Activated CD4-positive, alpha-beta T cell treated with anti-CD3 and anti-CD28 coated beads, Interleukin-10, Interleukin-2, amounts not matched to agents 100 ng/mL and 50 ng/mL, durations not matched to agents 16 hours and 8 hours (primary cell): ENCODE measurements at regions not wholly inside any gene's neighbourhood (a gene's known extent, or its start where the extent isn't known, plus 50 kb on each side); places are given as distances from the start of the nearest gene placed in this dataset.

Source experiments
- DNase-seq: peaks from one replicate; pipeline ENCODE4 v3.0.0-alpha.2; 2020

- no peak for DNase-seq
These were observed 194.5 kb upstream of the JAG1 start for GRCh38 chr20:10868299-10868698.

GRCh38 chr20:10873026-10873425, 199.2 kb upstream of the JAG1 start:
- no peak for DNase-seq

GRCh38 chr20:10875653-10876052, 201.9 kb upstream of the JAG1 start:
- no peak for DNase-seq

GRCh38 chr20:10876558-10876957, 202.8 kb upstream of the JAG1 start:
- no peak for DNase-seq

GRCh38 chr20:10877342-10877741, 203.5 kb upstream of the JAG1 start:
- DNase-seq = no peak

- no peak for DNase-seq
These were observed 209.4 kb upstream of the JAG1 start for GRCh38 chr20:10883166-10883565.

GRCh38 chr20:10893321-10893720, 219.5 kb upstream of the JAG1 start:
- no peak for DNase-seq

GRCh38 chr20:10897336-10897735, 223.5 kb upstream of the JAG1 start:
- DNase-seq = no peak

- DNase-seq = no peak
These were observed 224.8 kb upstream of the JAG1 start for GRCh38 chr20:10898552-10898951.

GRCh38 chr20:10902174-10902573, 228.4 kb upstream of the JAG1 start:
- DNase-seq = no peak

- DNase-seq = no peak
These were observed 228.9 kb upstream of the JAG1 start for GRCh38 chr20:10902576-10903282.

GRCh38 chr20:10906834-10907233, 233.0 kb upstream of the JAG1 start:
- no peak for DNase-seq

- DNase-seq = no peak
These were observed 236.0 kb upstream of the JAG1 start for GRCh38 chr20:10909803-10910202.

GRCh38 chr20:10910535-10911178, 236.9 kb upstream of the JAG1 start:
- DNase-seq = no peak

- DNase-seq = no peak
These were observed 237.5 kb upstream of the JAG1 start for GRCh38 chr20:10911298-10911697.

GRCh38 chr20:10915815-10916214, 242.0 kb upstream of the JAG1 start:
- no peak for DNase-seq

- no peak for DNase-seq
These were observed 242.5 kb upstream of the JAG1 start for GRCh38 chr20:10916312-10916711.

- no peak for DNase-seq
These were observed 244.0 kb upstream of the JAG1 start for GRCh38 chr20:10917826-10918225.

- DNase-seq = no peak
These were observed 245.8 kb upstream of the JAG1 start for GRCh38 chr20:10919396-10920140.

- no peak for DNase-seq
These were observed 246.6 kb upstream of the JAG1 start for GRCh38 chr20:10920396-10920795.

GRCh38 chr20:10921491-10922010, 247.8 kb upstream of the JAG1 start:
- no peak for DNase-seq

GRCh38 chr20:10922506-10922905, 248.7 kb upstream of the JAG1 start:
- DNase-seq = no peak

GRCh38 chr20:10922941-10923340, 249.1 kb upstream of the JAG1 start:
- no peak for DNase-seq

- no peak for DNase-seq
These were observed 250.9 kb upstream of the JAG1 start for GRCh38 chr20:10924644-10925201.
